B cell (primary cell): ENCODE measurements at regions not wholly inside any gene's neighbourhood (a gene's known extent, or its start where the extent isn't known, plus 50 kb on each side); places are given as distances from the start of the nearest gene placed in this dataset.

Experiments used
- CTCF ChIP-seq: fragments of 200-600 bp; IDR thresholded peaks from one replicate; pipeline ENCODE4 v1.8.0; 2022; ENCODE audit warnings: antibody characterized with exemption, mild to moderate bottlenecking
- EZH2 ChIP-seq: IDR thresholded peaks from 2 replicates; pipeline ENCODE4 v1.6.1; 2012; ENCODE audit warnings: borderline replicate concordance, low read depth, mild to moderate bottlenecking, moderate library complexity, low read length; ENCODE audit not compliant: insufficient read depth, poor library complexity, severe bottlenecking

- no peak for TF ChIP-seq EZH2
- no peak for TF ChIP-seq CTCF
Measured at GRCh38 chr3:137325934-137326333, 368.2 kb downstream of the IL20RB start.
